WTC11 (cell line): ENCODE measurements at regions not wholly inside any gene's neighbourhood (a gene's known extent, or its start where the extent isn't known, plus 50 kb on each side); places are given as distances from the start of the nearest gene placed in this dataset.

Experiments
- ATAC-seq: fragments of 200-7000 bp; cut with Tn5 transposase; 2 replicates; pipeline ENCODE4 v1.10.0; 2021; ENCODE audit warnings: mild to moderate bottlenecking, moderate library complexity
- CTCF ChIA-PET: fragments of 300-600 bp; sonication (Branson Sonifier 250); formaldehyde crosslinking; loops from one replicate; lab custom pipeline; 2021; ENCODE audit warnings: antibody characterized with exemption; lab: Charles Lee
- POLR2A ChIA-PET: fragments of 350-600 bp; sonication (Branson Sonifier 250); formaldehyde crosslinking; loops from one replicate; lab custom pipeline; 2021; ENCODE audit warnings: antibody characterized with exemption; lab: Charles Lee
- DNase-seq: peaks from one replicate; pipeline ENCODE4 v3.0.0; 2021; ENCODE audit warnings: low spot score
- H3K27ac Mint-ChIP-seq: 2 replicates; pipeline ENCODE4 v1.8.0; 2021; ENCODE audit warnings: mixed read lengths
- H3K27me3 Mint-ChIP-seq: 2 replicates; pipeline ENCODE4 v1.8.0; 2021; ENCODE audit warnings: low read depth, mild to moderate bottlenecking, moderate library complexity, mixed read lengths
- H3K36me3 Mint-ChIP-seq: 2 replicates; pipeline ENCODE4 v1.8.0; 2021; ENCODE audit warnings: mixed read lengths
- H3K4me1 Mint-ChIP-seq: 2 replicates; pipeline ENCODE4 v1.8.0; 2022; ENCODE audit warnings: mixed read lengths
- H3K4me3 Mint-ChIP-seq: 2 replicates; pipeline ENCODE4 v1.8.0; 2021; ENCODE audit warnings: mild to moderate bottlenecking, moderate library complexity, mixed read lengths
- H3K9me3 Mint-ChIP-seq: 2 replicates; pipeline ENCODE4 v1.8.0; 2021; ENCODE audit warnings: mixed read lengths
- ATF2 ChIP-seq: sonication (generic); formaldehyde crosslinking; IDR thresholded peaks from 2 replicates; pipeline ENCODE4 v1.8.1; 2022; ENCODE audit warnings: low read depth, missing genetic modification reagents, borderline replicate concordance
- E2F4 ChIP-seq: sonication (generic); formaldehyde crosslinking; IDR thresholded peaks from 2 replicates; pipeline ENCODE4 v1.8.1; 2022; ENCODE audit warnings: low read depth, mild to moderate bottlenecking, moderate library complexity, missing genetic modification reagents, borderline replicate concordance
- EMX1 ChIP-seq: fragments of 250-450 bp; sonication (Bioruptor Pico); IDR thresholded peaks from 2 replicates; pipeline ENCODE4 v1.8.0; 2021; ENCODE audit warnings: mild to moderate bottlenecking
- FOXJ3 ChIP-seq: sonication (generic); formaldehyde crosslinking; IDR thresholded peaks from 2 replicates; pipeline ENCODE4 v1.9.0; 2021; ENCODE audit warnings: missing genetic modification reagents, mild to moderate bottlenecking, borderline replicate concordance
- FOXK1 ChIP-seq: sonication (generic); formaldehyde crosslinking; IDR thresholded peaks from 2 replicates; pipeline ENCODE4 v1.8.0; 2022; ENCODE audit warnings: mild to moderate bottlenecking, moderate library complexity, missing genetic modification reagents
- GABPB1 ChIP-seq: sonication (generic); formaldehyde crosslinking; IDR thresholded peaks from 2 replicates; pipeline ENCODE4 v1.8.1; 2023; ENCODE audit warnings: mild to moderate bottlenecking, missing genetic modification reagents
- GRHL2 ChIP-seq: fragments of 250-450 bp; sonication (Bioruptor Pico); IDR thresholded peaks from 2 replicates; pipeline ENCODE4 v1.8.0; 2022; ENCODE audit warnings: mild to moderate bottlenecking, moderate library complexity; ENCODE audit not compliant: insufficient replicate concordance, severe bottlenecking
- SMAD3 ChIP-seq: sonication (generic); formaldehyde crosslinking; IDR thresholded peaks from 2 replicates; pipeline ENCODE4 v1.8.0; 2022; ENCODE audit warnings: missing genetic modification reagents, mild to moderate bottlenecking, borderline replicate concordance
- ZBTB21 ChIP-seq: sonication (generic); formaldehyde crosslinking; IDR thresholded peaks from 2 replicates; pipeline ENCODE4 v1.8.1; 2023; ENCODE audit warnings: mild to moderate bottlenecking, missing genetic modification reagents, borderline replicate concordance
- ZNF121 ChIP-seq: sonication (generic); formaldehyde crosslinking; IDR thresholded peaks from 2 replicates; pipeline ENCODE4 v1.8.0; 2023; ENCODE audit warnings: missing genetic modification reagents
- ZNF219 ChIP-seq: sonication (generic); formaldehyde crosslinking; IDR thresholded peaks from 2 replicates; pipeline ENCODE4 v1.8.0; 2023; ENCODE audit warnings: missing genetic modification reagents, mild to moderate bottlenecking, borderline replicate concordance
- ZNF317 ChIP-seq: sonication (generic); formaldehyde crosslinking; IDR thresholded peaks from 2 replicates; pipeline ENCODE4 v1.8.1; 2023; ENCODE audit warnings: low read depth, mild to moderate bottlenecking, moderate library complexity, missing genetic modification reagents, borderline replicate concordance
- ZNF396 ChIP-seq: fragments of 250-450 bp; sonication (Bioruptor Pico); IDR thresholded peaks from 2 replicates; pipeline ENCODE4 v1.8.0; 2021; ENCODE audit warnings: mild to moderate bottlenecking, moderate library complexity, borderline replicate concordance
- ZNF416 ChIP-seq: fragments of 250-450 bp; sonication (Bioruptor Pico); IDR thresholded peaks from 2 replicates; pipeline ENCODE4 v1.9.0; 2021; ENCODE audit warnings: mild to moderate bottlenecking, inconsistent platforms

DNA sequence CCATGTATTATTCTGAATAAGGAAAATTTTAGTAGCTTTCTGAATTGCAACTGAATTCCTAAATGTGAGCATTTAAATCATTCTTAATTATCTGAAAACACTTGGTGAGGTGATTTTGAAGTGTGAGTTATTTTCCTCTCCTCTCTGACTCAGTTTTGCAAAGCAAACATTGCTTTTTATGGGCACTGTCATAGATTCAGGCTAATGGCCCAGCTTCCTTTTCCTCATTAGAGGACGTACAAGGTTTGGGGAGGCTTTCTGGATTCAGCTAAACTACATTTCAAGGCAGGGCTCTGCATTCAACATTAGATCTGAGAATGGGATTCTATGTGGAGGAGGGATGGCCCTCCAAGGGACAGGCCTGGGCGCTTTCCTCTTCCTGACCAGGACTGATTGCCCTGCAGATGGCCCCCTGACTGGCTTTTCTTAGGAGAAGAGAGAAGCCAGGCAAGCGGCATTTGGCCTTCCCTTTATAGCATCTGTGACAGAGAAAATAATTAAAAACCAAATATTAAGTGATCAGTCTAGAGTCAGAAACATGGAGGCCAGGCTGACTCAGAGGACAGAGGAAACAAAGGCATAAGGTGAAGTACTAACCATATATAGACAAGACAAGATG, 53.0 kb upstream of the STXBP5L start:
- no peaks in the 10 kb centered on the region for H3K36me3 Mint-ChIP-seq
- H3K27me3 Mint-ChIP-seq, result 0 out of 2 replicates have a peak, but pooled peaks cover 3% of the 10 kb centered on the region
- H3K27ac Mint-ChIP-seq, result peak overlapping the region; percentile 86
- ChIA-PET POLR2A (no interaction called here), CTCF (interaction anchor here (0.6 kb wide), 2 partner anchors 13 to 287 kb away, joined by 3 read pairs; no protein-coding TSS in a partner anchor)
- no peak overlapping the region for H3K4me3 Mint-ChIP-seq
- DNase-seq, result no peak
- no peaks in the 10 kb centered on the region for H3K9me3 Mint-ChIP-seq
- no peak for ATAC-seq
- TF ChIP-seq ZBTB21 (CRISPR knock-in tag) (no peak), ZNF416 (CRISPR knock-in tag) (no peak), ZNF317 (CRISPR knock-in tag) (no peak), E2F4 (CRISPR knock-in tag) (no peak), EMX1 (CRISPR knock-in tag) (no peak), SMAD3 (CRISPR knock-in tag) (no peak), FOXK1 (CRISPR knock-in tag) (no peak), ZNF219 (no peak), FOXJ3 (CRISPR knock-in tag) (no peak), ATF2 (CRISPR knock-in tag) (no peak)
- peaks cover 26% of the 10 kb centered on the region for H3K4me1 Mint-ChIP-seq

DNA sequence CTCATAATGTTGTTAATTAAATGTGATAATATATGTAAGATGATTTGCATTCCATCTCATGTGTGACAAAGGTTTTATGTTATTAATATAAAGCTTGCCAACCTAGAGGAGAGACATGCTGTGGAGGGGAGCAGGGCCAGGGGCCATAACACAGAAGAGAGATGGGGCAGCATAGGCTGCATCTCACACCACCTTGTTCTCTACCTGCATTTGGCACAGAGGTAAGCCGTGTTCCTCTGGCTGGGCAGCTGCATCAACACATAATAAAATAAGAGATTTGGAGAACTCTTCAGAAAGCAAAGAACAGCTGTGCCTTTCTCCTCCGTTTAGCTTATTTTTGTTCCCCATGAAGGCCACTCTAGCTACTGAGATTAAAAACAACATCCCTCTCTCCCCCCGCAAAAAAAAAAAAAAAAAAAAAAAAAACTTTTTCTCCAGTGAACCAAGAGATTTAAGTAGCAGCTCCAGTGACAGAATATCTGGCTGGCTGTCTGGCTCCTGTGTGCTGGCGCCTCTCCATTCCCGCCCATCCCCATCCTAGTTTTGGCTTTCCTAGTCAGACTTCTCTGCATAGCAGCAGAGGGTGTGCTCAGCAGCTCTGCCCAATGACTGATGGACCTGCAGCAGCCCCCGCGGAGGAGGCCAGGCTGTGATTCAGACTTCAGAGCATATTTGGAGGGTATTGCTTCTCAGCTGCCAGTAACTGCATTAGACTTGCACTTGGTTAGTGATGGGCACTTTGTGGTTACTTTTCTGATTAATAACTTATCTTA, 52.2 kb upstream of the STXBP5L start:
- Mint-ChIP-seq H3K4me1 (peaks cover 22% of the 10 kb centered on the region), H3K27ac (no peak overlapping the region), H3K27me3 (0 out of 2 replicates have a peak, but pooled peaks cover 3% of the 10 kb centered on the region), H3K36me3 (no peaks in the 10 kb centered on the region), H3K4me3 (no peak overlapping the region)
- ATAC-seq, result peak; percentile 82
- POLR2A ChIA-PET, result interaction anchor here (0.6 kb wide), 1 partner anchor 256 kb away, joined by 3 read pairs; no protein-coding TSS in a partner anchor
- no peak for TF ChIP-seq GRHL2 (CRISPR knock-in tag)
- no peak for TF ChIP-seq ZNF396 (CRISPR knock-in tag)
- TF ChIP-seq GABPB1 (CRISPR knock-in tag), result no peak
- TF ChIP-seq ZNF121, result no peak
- TF ChIP-seq, all 79 proteins: peak for 0
- CTCF ChIA-PET, result interaction anchor here (0.6 to 1.1 kb wide), 4 partner anchors 14 to 439 kb away, joined by 3 read pairs; no protein-coding TSS in a partner anchor
- no peaks in the 10 kb centered on the region for H3K9me3 Mint-ChIP-seq
- no peak for DNase-seq
